ENCODE measurements at regions not wholly inside any gene's neighbourhood (a gene's known extent, or its start where the extent isn't known, plus 50 kb on each side); places are given as distances from the start of the nearest gene placed in this dataset.

GRCh38 chr4:28251831-28252230 is 1391.2 kb downstream of the STIM2 start:
- TF ChIP-seq, protein P1, sequence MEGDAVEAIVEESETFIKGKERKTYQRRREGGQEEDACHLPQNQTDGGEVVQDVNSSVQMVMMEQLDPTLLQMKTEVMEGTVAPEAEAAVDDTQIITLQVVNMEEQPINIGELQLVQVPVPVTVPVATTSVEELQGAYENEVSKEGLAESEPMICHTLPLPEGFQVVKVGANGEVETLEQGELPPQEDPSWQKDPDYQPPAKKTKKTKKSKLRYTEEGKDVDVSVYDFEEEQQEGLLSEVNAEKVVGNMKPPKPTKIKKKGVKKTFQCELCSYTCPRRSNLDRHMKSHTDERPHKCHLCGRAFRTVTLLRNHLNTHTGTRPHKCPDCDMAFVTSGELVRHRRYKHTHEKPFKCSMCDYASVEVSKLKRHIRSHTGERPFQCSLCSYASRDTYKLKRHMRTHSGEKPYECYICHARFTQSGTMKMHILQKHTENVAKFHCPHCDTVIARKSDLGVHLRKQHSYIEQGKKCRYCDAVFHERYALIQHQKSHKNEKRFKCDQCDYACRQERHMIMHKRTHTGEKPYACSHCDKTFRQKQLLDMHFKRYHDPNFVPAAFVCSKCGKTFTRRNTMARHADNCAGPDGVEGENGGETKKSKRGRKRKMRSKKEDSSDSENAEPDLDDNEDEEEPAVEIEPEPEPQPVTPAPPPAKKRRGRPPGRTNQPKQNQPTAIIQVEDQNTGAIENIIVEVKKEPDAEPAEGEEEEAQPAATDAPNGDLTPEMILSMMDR (IDR thresholded peaks at IDR 0.05; ENCODE audit: control insufficient read depth, extremely low read depth, insufficient read depth): no peak
- H3K4me3 ChIP-seq (ENCODE audit: low read depth, low read length): no peak overlapping the region
- DNase-seq (ENCODE audit: low read depth): no peak

DNA sequence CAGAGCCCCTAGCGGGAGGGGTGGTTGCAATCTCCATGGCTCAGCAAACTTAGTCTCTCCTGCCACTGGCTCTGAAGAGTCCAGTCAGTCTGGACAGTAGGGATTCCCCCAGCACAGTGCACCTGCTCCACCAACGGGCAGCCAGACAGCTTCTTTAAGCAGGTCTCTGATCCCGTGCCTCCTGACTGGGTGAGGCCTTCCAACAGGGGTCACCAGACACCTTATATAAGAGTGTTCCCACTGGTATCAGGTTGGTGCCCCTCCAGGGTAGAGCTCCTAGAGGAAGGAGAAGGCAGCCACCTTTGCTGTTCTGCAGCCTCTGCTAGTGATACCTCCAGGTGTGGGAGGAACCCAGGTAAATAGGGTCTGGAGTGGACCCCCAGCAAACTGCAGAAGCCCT is 1393.4 kb downstream of the STIM2 start:
- TF ChIP-seq, protein P1 (IDR thresholded peaks at IDR 0.05; ENCODE audit: control insufficient read depth, extremely low read depth, insufficient read depth): no peak
- H3K4me3 ChIP-seq (ENCODE audit: low read depth, low read length): no peak overlapping the region
- no peak for DNase-seq (ENCODE audit: low read depth)

DNA sequence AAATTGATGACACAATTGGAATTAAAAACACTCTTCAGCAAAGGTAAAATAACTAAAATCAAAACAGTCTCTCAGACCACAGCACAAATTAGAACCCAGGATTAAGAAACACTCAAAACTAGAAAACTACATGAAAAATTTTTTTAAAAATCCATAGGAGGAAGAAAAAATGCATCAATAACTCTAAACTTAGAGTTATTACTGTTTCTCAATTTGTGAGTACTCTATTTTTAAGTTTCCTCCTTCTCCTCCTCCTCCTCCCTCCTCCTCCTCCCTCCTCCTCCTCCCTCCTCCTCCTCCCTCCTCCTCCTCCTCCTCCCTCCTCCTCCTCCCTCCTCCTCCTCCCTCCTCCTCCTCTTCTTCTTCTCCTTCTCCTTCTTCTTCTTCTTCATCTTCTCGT is 1395.7 kb downstream of the STIM2 start:
- DNase-seq (ENCODE audit: low read depth): no peak
- no peak overlapping the region for H3K4me3 ChIP-seq (ENCODE audit: low read depth, low read length)
- TF ChIP-seq, protein P1 (IDR thresholded peaks at IDR 0.05; ENCODE audit: control insufficient read depth, extremely low read depth, insufficient read depth): no peak

DNA sequence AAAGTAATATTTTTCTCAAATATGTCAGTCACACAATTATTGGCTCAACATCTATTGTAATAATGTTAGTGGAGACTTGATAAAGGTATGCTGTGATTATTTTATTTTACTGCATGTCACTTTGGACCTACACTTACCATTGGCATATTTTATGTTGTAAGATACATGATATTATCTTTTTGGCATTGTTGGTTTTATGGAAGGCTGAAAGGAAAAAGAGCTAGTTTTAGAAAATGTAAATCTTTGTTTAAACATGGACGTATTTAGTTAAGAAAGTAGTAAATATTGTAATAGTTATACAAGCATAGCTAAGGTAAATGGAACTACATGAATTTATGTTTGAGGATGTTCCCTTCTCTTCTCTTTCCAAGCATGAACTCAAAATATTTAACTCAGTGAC is 1399.3 kb downstream of the STIM2 start:
- no peak overlapping the region for H3K4me3 ChIP-seq (ENCODE audit: low read depth, low read length)
- TF ChIP-seq, protein P1 (IDR thresholded peaks at IDR 0.05; ENCODE audit: control insufficient read depth, extremely low read depth, insufficient read depth): no peak
- DNase-seq (ENCODE audit: low read depth): peak; percentile 89

GRCh38 chr4:28267166-28267565 is 1406.5 kb downstream of the STIM2 start:
- TF ChIP-seq, protein P1 (IDR thresholded peaks at IDR 0.05; ENCODE audit: control insufficient read depth, extremely low read depth, insufficient read depth): no peak
- no peak overlapping the region for H3K4me3 ChIP-seq (ENCODE audit: low read depth, low read length)
- DNase-seq (ENCODE audit: low read depth): no peak

GRCh38 chr4:28269426-28269825 is 1408.8 kb downstream of the STIM2 start:
- no peak overlapping the region for H3K4me3 ChIP-seq (ENCODE audit: low read depth, low read length)
- TF ChIP-seq, protein P1 (IDR thresholded peaks at IDR 0.05; ENCODE audit: control insufficient read depth, extremely low read depth, insufficient read depth): no peak
- DNase-seq (ENCODE audit: low read depth): no peak

GRCh38 chr4:28277931-28278330 is 1417.3 kb downstream of the STIM2 start:
- H3K4me3 ChIP-seq (ENCODE audit: low read depth, low read length): no peak overlapping the region
- TF ChIP-seq, protein P1 (IDR thresholded peaks at IDR 0.05; ENCODE audit: control insufficient read depth, extremely low read depth, insufficient read depth): no peak
- peak; percentile 56 for DNase-seq (ENCODE audit: low read depth)

Measured in LNCaP clone FGC (cell line).